Chondrocyte (in vitro differentiated cells): ENCODE measurements at regions not wholly inside any gene's neighbourhood (a gene's known extent, or its start where the extent isn't known, plus 50 kb on each side); places are given as distances from the start of the nearest gene placed in this dataset.
"Not testable (repeated sequence)": the region's sequence is repeated elsewhere in the genome, so short reads cannot be mapped to it uniquely, and the experiment has no call there.

Experiments used
- DNase-seq: peaks from one replicate; pipeline ENCODE4 v3.0.0; 2021; ENCODE audit warnings: mixed read lengths, low spot score
- H3K27ac Mint-ChIP-seq: one replicate; pipeline ENCODE4 v1.8.0; 2021; ENCODE audit warnings: mild to moderate bottlenecking, moderate library complexity, mixed read lengths; ENCODE audit not compliant: unreplicated experiment
- H3K27me3 Mint-ChIP-seq: 2 replicates; pipeline ENCODE4 v1.8.0; 2021; ENCODE audit warnings: low read depth, mixed read lengths
- H3K36me3 Mint-ChIP-seq: 2 replicates; pipeline ENCODE4 v1.8.0; 2021; ENCODE audit warnings: low read depth, mixed read lengths
- H3K4me1 Mint-ChIP-seq: 2 replicates; pipeline ENCODE4 v1.8.0; 2021; ENCODE audit warnings: low read depth, mild to moderate bottlenecking, mixed read lengths
- H3K4me3 Mint-ChIP-seq: one replicate; pipeline ENCODE4 v1.8.0; 2021; ENCODE audit warnings: mild to moderate bottlenecking, moderate library complexity, mixed read lengths; ENCODE audit not compliant: unreplicated experiment
- H3K9me3 Mint-ChIP-seq: 2 replicates; pipeline ENCODE4 v1.8.0; 2021; ENCODE audit warnings: low read depth, mixed read lengths
- TF ChIP-seq, protein P1 (sequence below): fragments of 200-600 bp; sonication (generic); IDR thresholded peaks from 2 replicates; pipeline ENCODE4 v1.5.0; 2021; ENCODE audit warnings: antibody characterized with exemption, mild to moderate bottlenecking, moderate library complexity

DNA sequence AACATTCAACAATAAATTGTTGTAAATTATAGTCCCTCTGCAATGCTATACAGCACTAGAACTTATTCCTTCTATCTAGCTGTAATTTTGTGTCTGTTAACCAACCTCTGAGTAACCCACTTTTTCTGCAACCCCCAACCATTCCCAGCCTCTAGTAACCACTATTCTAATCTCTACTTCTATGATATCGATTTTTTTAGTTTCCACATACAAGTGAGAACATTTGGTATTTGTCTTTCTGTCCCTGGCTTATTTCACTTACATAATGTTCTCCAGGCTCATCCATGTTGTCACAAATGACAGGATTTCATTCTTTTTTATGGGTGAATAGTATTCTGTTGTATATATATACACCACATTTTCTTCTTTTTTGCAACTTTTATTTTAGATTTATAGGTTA is 147.6 kb downstream of the MAIP1 start:
- H3K9me3 Mint-ChIP-seq = peaks cover 10% of the 10 kb centered on the region
- peaks cover 14% of the 10 kb centered on the region for H3K4me1 Mint-ChIP-seq
- no peaks in the 10 kb centered on the region for H3K27me3 Mint-ChIP-seq
- no peaks in the 10 kb centered on the region for H3K36me3 Mint-ChIP-seq
- TF ChIP-seq, protein P1, sequence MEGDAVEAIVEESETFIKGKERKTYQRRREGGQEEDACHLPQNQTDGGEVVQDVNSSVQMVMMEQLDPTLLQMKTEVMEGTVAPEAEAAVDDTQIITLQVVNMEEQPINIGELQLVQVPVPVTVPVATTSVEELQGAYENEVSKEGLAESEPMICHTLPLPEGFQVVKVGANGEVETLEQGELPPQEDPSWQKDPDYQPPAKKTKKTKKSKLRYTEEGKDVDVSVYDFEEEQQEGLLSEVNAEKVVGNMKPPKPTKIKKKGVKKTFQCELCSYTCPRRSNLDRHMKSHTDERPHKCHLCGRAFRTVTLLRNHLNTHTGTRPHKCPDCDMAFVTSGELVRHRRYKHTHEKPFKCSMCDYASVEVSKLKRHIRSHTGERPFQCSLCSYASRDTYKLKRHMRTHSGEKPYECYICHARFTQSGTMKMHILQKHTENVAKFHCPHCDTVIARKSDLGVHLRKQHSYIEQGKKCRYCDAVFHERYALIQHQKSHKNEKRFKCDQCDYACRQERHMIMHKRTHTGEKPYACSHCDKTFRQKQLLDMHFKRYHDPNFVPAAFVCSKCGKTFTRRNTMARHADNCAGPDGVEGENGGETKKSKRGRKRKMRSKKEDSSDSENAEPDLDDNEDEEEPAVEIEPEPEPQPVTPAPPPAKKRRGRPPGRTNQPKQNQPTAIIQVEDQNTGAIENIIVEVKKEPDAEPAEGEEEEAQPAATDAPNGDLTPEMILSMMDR = no peak
- H3K4me3 Mint-ChIP-seq = no peak overlapping the region
- DNase-seq = no peak
- no peak overlapping the region for H3K27ac Mint-ChIP-seq

DNA sequence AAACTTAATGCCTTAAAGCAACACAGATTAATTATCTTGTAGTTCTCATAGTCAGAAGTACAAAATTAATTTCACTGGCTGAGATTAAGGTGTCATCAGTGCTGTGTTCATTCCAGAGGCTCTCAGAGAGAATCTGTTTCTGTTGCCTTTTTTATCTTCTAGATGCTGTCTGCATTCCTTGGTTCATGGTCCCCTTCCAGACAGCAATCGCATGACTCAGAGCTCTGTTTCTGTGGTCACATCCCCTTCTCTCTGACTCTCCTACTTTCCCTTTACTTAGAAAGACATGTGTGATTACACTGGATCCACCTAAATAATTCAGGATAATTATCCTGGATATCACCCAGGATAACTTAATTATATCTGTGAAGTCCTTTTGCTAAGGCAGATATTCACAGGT is 148.6 kb downstream of the MAIP1 start:
- TF ChIP-seq, protein P1 = no peak
- H3K27ac Mint-ChIP-seq = no peak overlapping the region
- no peak for DNase-seq
- H3K27me3 Mint-ChIP-seq = no peaks in the 10 kb centered on the region
- peaks cover 10% of the 10 kb centered on the region for H3K9me3 Mint-ChIP-seq
- no peak overlapping the region for H3K4me3 Mint-ChIP-seq
- no peaks in the 10 kb centered on the region for H3K36me3 Mint-ChIP-seq
- H3K4me1 Mint-ChIP-seq = peaks cover 14% of the 10 kb centered on the region

DNA sequence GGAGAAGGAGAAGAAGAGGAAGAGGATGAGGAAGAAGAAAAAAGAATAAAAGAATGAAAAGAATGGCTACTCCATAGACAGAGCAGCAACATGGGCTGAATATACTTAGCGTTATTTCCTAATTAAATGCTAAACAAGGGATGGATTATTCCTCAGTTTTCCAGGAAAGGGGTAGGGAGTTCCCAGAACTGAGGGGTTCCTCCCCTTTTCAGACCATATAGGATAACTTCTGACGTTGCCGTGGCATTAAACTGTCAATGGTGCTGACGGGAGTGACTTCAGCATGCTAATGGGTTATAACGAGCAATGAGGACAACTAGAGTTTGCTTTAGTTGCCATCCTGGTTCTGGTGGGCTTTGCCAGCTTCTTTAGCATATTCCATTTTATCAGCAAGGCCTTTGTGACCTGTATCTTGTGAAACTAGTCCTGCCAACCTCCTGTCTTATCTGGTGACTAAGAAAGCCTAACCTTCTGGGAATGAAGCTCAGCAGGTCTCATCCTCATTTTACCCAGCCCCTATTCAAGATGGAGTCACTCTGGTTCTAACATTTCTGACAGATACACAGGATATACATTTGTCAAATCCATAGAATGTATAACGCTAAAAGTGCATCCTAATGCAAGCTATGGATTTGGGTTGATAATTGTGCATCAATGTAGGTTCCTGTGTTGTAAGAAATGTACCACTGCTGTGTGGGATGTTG is 152.3 kb downstream of the MAIP1 start:
- peaks cover 5% of the 10 kb centered on the region for H3K4me1 Mint-ChIP-seq
- H3K9me3 Mint-ChIP-seq = peaks cover 10% of the 10 kb centered on the region
- no peaks in the 10 kb centered on the region for H3K27me3 Mint-ChIP-seq
- no peaks in the 10 kb centered on the region for H3K36me3 Mint-ChIP-seq
- H3K27ac Mint-ChIP-seq = no peak overlapping the region
- DNase-seq = no peak
- TF ChIP-seq, protein P1 = no peak
- H3K4me3 Mint-ChIP-seq = no peak overlapping the region

DNA sequence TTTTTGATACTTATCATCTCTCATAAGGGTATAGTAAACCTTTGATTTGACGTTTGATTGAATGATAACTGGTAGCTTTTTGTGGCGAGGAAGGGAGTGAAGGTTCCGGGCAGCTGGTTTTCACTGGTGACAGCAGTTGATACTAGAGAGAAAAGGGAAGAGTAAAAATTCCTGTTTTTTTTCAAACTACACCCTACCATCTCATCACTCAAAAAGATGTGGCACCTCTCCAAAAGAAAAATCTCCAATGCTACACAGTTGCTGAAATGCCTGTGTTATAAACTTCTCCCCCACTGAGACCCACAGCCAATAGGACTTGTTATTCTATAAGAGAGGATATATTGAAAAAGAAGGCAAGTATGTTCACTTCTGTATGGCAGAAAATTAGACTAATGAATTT is 154.0 kb downstream of the MAIP1 start:
- Mint-ChIP-seq H3K9me3 (peaks cover 6% of the 10 kb centered on the region), H3K36me3 (peaks cover 2% of the 10 kb centered on the region), H3K4me1 (peaks cover under 1% of the 10 kb centered on the region), H3K27ac (no peak overlapping the region), H3K27me3 (no peaks in the 10 kb centered on the region), H3K4me3 (no peak overlapping the region)
- no peak for DNase-seq
- TF ChIP-seq, protein P1 = no peak

DNA sequence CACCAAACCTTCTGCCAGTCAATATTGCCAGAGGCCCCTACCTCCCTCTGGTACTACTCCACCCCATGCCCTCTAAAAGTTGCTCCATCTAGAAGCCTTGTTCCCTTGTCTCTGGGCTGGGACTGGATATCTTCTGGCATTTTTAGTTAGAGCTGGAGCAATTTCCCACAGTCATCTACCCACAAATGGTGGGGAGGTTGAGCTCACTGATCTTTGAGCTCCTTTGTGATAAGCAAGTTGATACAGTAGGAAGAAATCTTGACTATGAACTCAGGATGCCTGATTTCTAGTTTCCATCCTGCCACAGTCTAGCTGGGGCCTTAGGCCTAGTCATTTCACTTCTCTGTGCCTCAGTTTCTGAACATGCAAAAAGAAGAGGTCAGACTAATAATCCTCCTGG is 155.0 kb downstream of the MAIP1 start:
- Mint-ChIP-seq H3K27me3 (no peaks in the 10 kb centered on the region), H3K4me1 (no peaks in the 10 kb centered on the region), H3K4me3 (no peak overlapping the region), H3K36me3 (peaks cover 6% of the 10 kb centered on the region), H3K27ac (no peak overlapping the region), H3K9me3 (peaks cover 13% of the 10 kb centered on the region)
- no peak for DNase-seq
- TF ChIP-seq, protein P1 = no peak

DNA sequence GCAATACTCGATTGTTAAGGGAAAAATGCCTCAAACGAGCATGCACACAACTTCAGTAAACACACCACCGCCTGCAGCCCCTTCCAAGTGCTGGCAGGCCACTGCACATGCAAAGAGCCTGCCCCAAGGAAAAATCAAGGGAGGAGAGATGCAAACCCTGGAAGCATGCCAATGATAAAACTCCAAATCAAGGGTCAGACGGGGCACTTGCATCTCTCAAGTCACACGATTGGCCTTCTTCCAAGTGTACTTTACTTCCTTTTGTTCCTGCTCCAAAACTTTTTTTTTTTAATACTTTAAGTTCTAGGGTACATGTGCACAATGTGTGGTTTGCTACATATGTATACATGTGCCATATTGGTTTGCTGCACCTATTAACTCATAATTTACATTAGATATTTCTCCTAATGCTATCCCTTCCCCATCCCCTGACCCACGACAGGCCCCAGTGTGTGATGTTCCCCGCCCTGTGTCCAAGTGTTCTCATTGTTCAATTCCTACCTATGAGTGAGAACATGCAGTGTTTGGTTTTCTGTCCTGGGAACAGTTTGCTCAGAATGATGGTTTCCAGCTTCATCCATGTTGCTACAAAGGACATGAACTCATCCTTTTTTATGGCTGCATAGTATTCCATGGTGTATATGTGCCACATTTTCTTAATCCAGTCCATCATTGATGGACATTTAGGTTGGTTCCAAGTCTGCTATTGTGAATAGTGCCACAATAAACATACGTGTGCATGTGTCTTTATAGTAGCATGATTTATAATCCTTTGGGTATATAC is 157.8 kb downstream of the MAIP1 start:
- H3K27ac Mint-ChIP-seq, H3K4me3 Mint-ChIP-seq, H3K27me3 Mint-ChIP-seq, DNase-seq, H3K4me1 Mint-ChIP-seq, H3K36me3 Mint-ChIP-seq: not testable (repeated sequence)
- H3K9me3 Mint-ChIP-seq = peaks cover 21% of the 10 kb centered on the region
